ENCODE measurements at regions not wholly inside any gene's neighbourhood (a gene's known extent, or its start where the extent isn't known, plus 50 kb on each side); places are given as distances from the start of the nearest gene placed in this dataset.

DNA sequence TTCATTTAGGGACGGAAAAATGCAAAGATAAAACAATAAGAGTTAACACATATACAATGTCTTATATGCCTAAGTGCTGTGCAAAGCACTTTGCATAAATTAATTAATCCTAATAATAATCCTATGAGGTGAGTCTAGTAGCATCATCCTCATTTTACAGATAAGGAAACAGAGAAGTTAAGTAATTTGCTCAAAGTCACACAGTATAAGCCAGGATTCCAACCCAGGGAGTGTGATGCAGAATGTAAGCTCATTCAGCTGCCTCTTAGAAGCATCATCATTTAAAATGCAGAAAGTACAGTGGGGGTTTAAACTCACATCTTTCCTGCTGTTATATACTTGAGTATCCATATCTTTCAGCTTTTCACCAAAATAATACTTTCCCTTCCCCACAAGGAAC is 203.7 kb downstream of the LARP7 start:
- ChIA-PET POLR2A (no interaction called here), CTCF (no interaction called here)
- TF ChIP-seq, protein P1, sequence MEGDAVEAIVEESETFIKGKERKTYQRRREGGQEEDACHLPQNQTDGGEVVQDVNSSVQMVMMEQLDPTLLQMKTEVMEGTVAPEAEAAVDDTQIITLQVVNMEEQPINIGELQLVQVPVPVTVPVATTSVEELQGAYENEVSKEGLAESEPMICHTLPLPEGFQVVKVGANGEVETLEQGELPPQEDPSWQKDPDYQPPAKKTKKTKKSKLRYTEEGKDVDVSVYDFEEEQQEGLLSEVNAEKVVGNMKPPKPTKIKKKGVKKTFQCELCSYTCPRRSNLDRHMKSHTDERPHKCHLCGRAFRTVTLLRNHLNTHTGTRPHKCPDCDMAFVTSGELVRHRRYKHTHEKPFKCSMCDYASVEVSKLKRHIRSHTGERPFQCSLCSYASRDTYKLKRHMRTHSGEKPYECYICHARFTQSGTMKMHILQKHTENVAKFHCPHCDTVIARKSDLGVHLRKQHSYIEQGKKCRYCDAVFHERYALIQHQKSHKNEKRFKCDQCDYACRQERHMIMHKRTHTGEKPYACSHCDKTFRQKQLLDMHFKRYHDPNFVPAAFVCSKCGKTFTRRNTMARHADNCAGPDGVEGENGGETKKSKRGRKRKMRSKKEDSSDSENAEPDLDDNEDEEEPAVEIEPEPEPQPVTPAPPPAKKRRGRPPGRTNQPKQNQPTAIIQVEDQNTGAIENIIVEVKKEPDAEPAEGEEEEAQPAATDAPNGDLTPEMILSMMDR (IDR thresholded peaks at IDR 0.05; ENCODE audit: insufficient read depth, low read depth, low read length) = no peak
- Histone ChIP-seq H3K4me3 (ENCODE audit: low read depth, low read length) (no peak overlapping the region), H3K36me3 (ENCODE audit: control insufficient read depth, insufficient read depth, low read length) (no peaks in the 10 kb centered on the region), H3K27me3 (ENCODE audit: control insufficient read depth, insufficient read depth, low read length) (no peaks in the 10 kb centered on the region)
- no peak for DNase-seq (ENCODE audit: low read depth)

DNA sequence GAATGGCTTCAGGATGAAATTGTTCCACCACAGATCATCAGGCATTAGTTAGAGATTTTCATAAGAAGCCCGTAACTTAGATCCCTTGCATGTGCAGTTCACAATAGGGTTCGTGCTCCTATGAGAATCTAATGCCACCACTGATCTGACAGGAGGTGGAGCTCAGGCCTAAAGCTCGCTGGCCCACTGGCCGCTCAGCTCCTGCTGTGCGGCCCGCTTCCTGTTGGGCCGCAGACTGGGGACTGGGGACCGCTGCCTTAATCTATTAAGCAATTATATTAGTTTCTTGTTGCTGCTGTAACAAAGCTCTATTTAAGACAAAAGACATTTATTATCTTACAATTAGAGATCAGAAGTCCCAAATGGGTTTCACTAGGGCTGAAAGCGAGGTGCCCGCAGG is 205.6 kb downstream of the LARP7 start:
- CTCF ChIA-PET = interaction anchor here (1.1 to 1.8 kb wide), 2 partner anchors 10 to 12 kb away, joined by 3 to 5 read pairs; no protein-coding TSS in a partner anchor
- TF ChIP-seq, protein P1 (IDR thresholded peaks at IDR 0.05; ENCODE audit: insufficient read depth, low read depth, low read length) = no peak
- H3K4me3 ChIP-seq (ENCODE audit: low read depth, low read length) = no peak overlapping the region
- no peaks in the 10 kb centered on the region for H3K36me3 ChIP-seq (ENCODE audit: control insufficient read depth, insufficient read depth, low read length)
- no peaks in the 10 kb centered on the region for H3K27me3 ChIP-seq (ENCODE audit: control insufficient read depth, insufficient read depth, low read length)
- POLR2A ChIA-PET = no interaction called here
- no peak for DNase-seq (ENCODE audit: low read depth)

- no peak for DNase-seq (ENCODE audit: low read depth)
- TF ChIP-seq, protein P1 (IDR thresholded peaks at IDR 0.05; ENCODE audit: insufficient read depth, low read depth, low read length) = no peak
- ChIA-PET CTCF (no interaction called here), POLR2A (no interaction called here)
- H3K27me3 ChIP-seq (ENCODE audit: control insufficient read depth, insufficient read depth, low read length) = no peaks in the 10 kb centered on the region; the same call in 1 of the 2 replicates
- no peaks in the 10 kb centered on the region for H3K36me3 ChIP-seq (ENCODE audit: control insufficient read depth, insufficient read depth, low read length)
- H3K4me3 ChIP-seq (ENCODE audit: low read depth, low read length) = no peak overlapping the region
Measured at GRCh38 chr4:112845386-112845785, 204.1 kb upstream of the ANK2 start.

DNA sequence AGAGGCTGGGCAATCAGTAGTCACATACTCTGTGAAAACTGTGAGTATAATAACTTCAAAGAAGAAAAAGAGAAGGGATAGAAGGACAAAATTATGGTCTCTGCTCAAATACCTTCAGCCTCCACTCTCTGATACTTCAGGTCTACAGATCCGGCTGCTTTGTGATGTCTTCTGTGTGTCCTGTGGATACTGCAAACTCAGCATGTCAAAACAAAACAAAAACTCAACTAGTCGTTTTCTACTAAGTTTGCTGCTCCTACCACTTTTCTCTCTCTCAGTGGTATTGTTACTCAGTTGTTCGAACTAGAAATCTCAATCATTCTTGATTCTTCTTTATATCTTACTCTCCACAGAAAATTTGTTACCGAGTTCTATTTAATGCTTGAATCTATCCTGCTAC is 202.4 kb upstream of the ANK2 start:
- POLR2A ChIA-PET = no interaction called here
- Histone ChIP-seq H3K36me3 (ENCODE audit: control insufficient read depth, insufficient read depth, low read length) (no peaks in the 10 kb centered on the region), H3K27me3 (ENCODE audit: control insufficient read depth, insufficient read depth, low read length) (no peaks in the 10 kb centered on the region; the same call in 1 of the 2 replicates), H3K4me3 (ENCODE audit: low read depth, low read length) (no peak overlapping the region)
- CTCF ChIA-PET = no interaction called here
- TF ChIP-seq, protein P1 (IDR thresholded peaks at IDR 0.05; ENCODE audit: insufficient read depth, low read depth, low read length) = no peak
- DNase-seq (ENCODE audit: low read depth) = no peak

DNA sequence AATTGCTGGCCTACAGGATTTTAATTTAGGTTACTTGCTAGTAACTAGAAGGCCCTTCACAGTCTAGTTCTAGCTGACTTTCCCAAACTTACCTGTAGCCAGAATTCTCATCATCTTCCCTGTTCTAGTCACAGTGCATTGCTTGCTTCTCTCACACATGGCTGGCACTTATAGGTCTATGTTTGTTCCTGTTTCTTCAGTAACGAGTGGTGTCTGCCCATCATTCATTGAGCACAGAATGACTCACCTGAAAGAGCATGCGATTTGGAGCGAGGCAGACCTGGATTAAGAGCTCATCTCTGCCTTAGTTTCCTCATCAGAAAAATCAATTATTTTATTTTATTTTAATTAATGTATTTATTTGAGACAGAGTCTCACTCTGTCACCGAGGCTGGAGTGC is 201.7 kb upstream of the ANK2 start:
- Histone ChIP-seq H3K27me3 (ENCODE audit: control insufficient read depth, insufficient read depth, low read length) (no peaks in the 10 kb centered on the region; the same call in 1 of the 2 replicates), H3K4me3 (ENCODE audit: low read depth, low read length) (no peak overlapping the region), H3K36me3 (ENCODE audit: control insufficient read depth, insufficient read depth, low read length) (no peaks in the 10 kb centered on the region)
- CTCF ChIA-PET = interaction anchor here (0.6 kb wide), 1 partner anchor 80 kb away, joined by 4 read pairs; no protein-coding TSS in a partner anchor
- TF ChIP-seq, protein P1 (IDR thresholded peaks at IDR 0.05; ENCODE audit: insufficient read depth, low read depth, low read length) = no peak
- DNase-seq (ENCODE audit: low read depth) = no peak
- POLR2A ChIA-PET = no interaction called here
